PFSK-1 (cell line): ENCODE measurements at regions not wholly inside any gene's neighbourhood (a gene's known extent, or its start where the extent isn't known, plus 50 kb on each side); places are given as distances from the start of the nearest gene placed in this dataset.

Experiments
- FOXP2 ChIP-seq: optimal IDR thresholded peaks from 2 replicates; pipeline ENCODE3; 2011; ENCODE audit warnings: borderline replicate concordance, control low read depth, inconsistent platforms; ENCODE audit not compliant: insufficient read depth; ENCODE audit errors: extremely low read length, extremely low read depth
- POLR2AphosphoS5 ChIP-seq: IDR thresholded peaks from 2 replicates; pipeline ENCODE4 v1.6.1; 2012; ENCODE audit warnings: low read depth, mild to moderate bottlenecking, control low read depth, low read length, moderate library complexity
- SIN3A ChIP-seq: IDR thresholded peaks from 2 replicates; pipeline ENCODE4 v1.6.1; 2012; ENCODE audit warnings: mild to moderate bottlenecking, low read length, moderate library complexity, borderline replicate concordance; ENCODE audit not compliant: insufficient read depth
- TAF1 ChIP-seq: IDR thresholded peaks from 2 replicates; pipeline ENCODE4 v1.6.1; 2012; ENCODE audit warnings: low read length, control low read depth, borderline replicate concordance; ENCODE audit not compliant: insufficient read depth
- TF ChIP-seq, protein P1 (sequence below), 2 experiments: IDR thresholded peaks; 2 replicates each; pipeline versions ENCODE4 v1.6.1 to v1.8.0; 2011 to 2012; ENCODE audit warnings: low read depth in 2 of 2, low read length in 2 of 2, control low read depth in 1 of 2, inconsistent platforms in 1 of 2, mild to moderate bottlenecking in 1 of 2, moderate library complexity in 1 of 2; ENCODE audit not compliant: insufficient read depth in 1 of 2

DNA sequence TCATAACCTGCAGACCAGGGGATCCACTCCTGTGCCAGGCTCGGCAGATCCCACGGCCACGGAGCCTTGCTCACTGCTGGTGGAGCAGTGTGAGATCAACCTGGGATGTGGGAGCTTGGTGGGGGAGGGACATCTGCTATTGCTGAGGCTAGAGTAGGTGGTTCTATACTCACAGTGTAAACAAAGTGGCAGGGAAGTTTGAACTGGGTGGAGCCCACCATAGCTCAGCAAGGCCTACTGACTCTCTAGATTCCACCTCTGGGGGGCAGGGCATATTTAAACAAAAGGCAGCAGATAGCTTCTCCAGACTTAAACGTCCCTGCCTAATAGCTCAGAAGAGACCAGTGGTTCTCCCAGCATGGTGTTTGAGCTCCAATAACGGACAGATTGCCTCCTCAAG lies 54.7 kb upstream of the EPHA5 start:
- TF ChIP-seq, protein P1, sequence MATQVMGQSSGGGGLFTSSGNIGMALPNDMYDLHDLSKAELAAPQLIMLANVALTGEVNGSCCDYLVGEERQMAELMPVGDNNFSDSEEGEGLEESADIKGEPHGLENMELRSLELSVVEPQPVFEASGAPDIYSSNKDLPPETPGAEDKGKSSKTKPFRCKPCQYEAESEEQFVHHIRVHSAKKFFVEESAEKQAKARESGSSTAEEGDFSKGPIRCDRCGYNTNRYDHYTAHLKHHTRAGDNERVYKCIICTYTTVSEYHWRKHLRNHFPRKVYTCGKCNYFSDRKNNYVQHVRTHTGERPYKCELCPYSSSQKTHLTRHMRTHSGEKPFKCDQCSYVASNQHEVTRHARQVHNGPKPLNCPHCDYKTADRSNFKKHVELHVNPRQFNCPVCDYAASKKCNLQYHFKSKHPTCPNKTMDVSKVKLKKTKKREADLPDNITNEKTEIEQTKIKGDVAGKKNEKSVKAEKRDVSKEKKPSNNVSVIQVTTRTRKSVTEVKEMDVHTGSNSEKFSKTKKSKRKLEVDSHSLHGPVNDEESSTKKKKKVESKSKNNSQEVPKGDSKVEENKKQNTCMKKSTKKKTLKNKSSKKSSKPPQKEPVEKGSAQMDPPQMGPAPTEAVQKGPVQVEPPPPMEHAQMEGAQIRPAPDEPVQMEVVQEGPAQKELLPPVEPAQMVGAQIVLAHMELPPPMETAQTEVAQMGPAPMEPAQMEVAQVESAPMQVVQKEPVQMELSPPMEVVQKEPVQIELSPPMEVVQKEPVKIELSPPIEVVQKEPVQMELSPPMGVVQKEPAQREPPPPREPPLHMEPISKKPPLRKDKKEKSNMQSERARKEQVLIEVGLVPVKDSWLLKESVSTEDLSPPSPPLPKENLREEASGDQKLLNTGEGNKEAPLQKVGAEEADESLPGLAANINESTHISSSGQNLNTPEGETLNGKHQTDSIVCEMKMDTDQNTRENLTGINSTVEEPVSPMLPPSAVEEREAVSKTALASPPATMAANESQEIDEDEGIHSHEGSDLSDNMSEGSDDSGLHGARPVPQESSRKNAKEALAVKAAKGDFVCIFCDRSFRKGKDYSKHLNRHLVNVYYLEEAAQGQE (IDR thresholded peaks at IDR 0.05; ENCODE audit: insufficient read depth in 1 of 2, low read depth in 2 of 2, low read length in 2 of 2): no peak
- TF ChIP-seq POLR2AphosphoS5 (no peak), SIN3A (no peak), FOXP2 (no peak), TAF1 (no peak)
